B cell (primary cell): ENCODE measurements at regions not wholly inside any gene's neighbourhood (a gene's known extent, or its start where the extent isn't known, plus 50 kb on each side); places are given as distances from the start of the nearest gene placed in this dataset.

ENCODE experiments used
- EZH2 ChIP-seq: IDR thresholded peaks from 2 replicates; pipeline ENCODE4 v1.6.1; 2012; ENCODE audit warnings: borderline replicate concordance, low read depth, mild to moderate bottlenecking, moderate library complexity, low read length; ENCODE audit not compliant: insufficient read depth, poor library complexity, severe bottlenecking
- TF ChIP-seq, protein P1 (sequence below): fragments of 200-600 bp; IDR thresholded peaks from one replicate; pipeline ENCODE4 v1.8.0; 2022; ENCODE audit warnings: antibody characterized with exemption, mild to moderate bottlenecking

DNA sequence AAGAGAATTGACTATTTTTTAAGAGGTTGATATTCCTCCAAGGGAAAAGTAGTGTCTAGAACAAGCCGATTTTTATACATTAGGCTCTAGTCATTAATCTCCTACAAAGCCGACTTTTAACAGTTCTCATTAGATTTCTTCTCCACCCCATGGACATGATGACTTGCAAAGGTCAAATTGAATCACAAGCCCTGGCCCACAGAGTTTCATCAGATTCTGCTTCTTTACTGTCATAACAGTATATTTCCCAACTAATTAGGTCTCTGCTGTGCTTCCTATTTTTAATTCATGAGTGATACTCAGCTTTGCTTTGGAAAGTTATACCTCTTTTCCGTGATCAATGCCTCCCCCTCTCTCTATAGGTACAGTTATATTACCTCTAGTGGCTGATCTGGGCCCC lies 90.6 kb upstream of the ADGRB3 start:
- TF ChIP-seq, protein P1, sequence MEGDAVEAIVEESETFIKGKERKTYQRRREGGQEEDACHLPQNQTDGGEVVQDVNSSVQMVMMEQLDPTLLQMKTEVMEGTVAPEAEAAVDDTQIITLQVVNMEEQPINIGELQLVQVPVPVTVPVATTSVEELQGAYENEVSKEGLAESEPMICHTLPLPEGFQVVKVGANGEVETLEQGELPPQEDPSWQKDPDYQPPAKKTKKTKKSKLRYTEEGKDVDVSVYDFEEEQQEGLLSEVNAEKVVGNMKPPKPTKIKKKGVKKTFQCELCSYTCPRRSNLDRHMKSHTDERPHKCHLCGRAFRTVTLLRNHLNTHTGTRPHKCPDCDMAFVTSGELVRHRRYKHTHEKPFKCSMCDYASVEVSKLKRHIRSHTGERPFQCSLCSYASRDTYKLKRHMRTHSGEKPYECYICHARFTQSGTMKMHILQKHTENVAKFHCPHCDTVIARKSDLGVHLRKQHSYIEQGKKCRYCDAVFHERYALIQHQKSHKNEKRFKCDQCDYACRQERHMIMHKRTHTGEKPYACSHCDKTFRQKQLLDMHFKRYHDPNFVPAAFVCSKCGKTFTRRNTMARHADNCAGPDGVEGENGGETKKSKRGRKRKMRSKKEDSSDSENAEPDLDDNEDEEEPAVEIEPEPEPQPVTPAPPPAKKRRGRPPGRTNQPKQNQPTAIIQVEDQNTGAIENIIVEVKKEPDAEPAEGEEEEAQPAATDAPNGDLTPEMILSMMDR: no peak
- no peak for TF ChIP-seq EZH2
